ENCODE measurements at regions not wholly inside any gene's neighbourhood (a gene's known extent, or its start where the extent isn't known, plus 50 kb on each side); places are given as distances from the start of the nearest gene placed in this dataset.
"Not testable (repeated sequence)": the region's sequence is repeated elsewhere in the genome, so short reads cannot be mapped to it uniquely, and the experiment has no call there.

DNA sequence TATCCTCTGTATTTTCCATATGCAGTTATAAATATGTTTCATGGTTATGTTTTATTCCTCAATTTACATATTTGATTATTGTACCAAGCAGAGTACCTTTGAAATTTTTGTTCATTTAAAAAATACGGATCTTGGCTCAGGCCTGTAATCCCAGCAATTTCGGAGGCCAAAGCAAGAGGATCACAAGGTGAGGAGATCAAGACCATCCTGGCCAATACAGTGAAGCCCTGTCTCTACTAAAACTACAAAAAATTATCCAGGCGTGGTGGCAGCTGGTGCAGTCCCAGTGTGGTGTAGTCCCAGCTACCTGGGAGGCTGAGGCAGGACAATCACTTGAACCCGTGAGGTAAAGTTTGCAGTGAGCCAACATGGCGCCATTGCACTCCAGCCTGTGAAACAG lies 251.2 kb upstream of the TPTE start:
- DNase-seq (ENCODE audit: low spot score) = peak; percentile 35

- DNase-seq (ENCODE audit: low spot score) = not testable (repeated sequence)
These were observed 249.6 kb upstream of the TPTE start for GRCh38 chr21:10271666-10272207.

DNA sequence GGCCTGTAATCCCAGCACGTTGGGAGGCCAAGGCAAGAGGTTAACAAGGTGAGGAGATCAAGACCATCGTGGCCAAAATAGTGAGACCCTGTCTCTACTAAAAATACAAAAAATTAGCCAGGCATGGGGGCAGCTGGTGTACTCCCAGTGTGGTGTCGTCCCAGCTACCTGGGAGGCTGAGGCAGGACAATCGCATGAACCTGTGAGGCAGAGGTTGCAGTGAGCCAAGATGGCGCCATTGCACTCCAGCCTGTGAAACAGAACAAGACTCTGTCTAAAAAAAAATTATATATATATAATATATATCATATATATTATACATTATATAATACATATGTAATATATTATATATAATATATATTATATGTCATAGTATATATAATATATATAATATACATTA lies 249.2 kb upstream of the TPTE start:
- peak; percentile 36 for DNase-seq (ENCODE audit: low spot score)

- no peak for DNase-seq (ENCODE audit: low spot score)
These were observed 248.2 kb upstream of the TPTE start for GRCh38 chr21:10273196-10273595.

DNA sequence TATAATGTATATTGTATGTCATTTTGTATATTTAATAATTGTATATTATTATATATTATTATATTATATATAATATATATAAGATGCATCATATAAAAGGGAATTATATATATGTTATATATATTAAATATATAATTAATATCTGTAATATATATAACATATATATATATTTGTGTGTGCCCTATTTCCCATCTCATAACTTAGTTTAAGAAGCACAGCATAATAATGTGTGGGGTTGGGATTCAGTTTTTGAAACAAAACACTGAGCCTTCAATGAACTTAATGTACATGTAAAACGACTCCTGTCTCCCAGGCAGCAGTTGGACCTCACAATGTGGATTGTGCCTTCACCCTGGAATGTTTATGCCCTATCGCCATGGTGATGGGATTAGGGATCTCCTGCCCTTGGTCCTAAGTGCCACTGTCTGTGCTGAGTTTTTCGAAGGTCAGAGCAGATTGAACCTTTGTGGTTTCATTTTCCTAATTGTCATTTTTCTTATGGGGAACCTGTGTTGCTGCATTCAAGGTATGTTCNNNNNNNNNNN lies 247.5 kb upstream of the TPTE start:
- DNase-seq (ENCODE audit: low spot score) = not testable (repeated sequence)

Measured in A172 (cell line).